DND-41 (cell line): ENCODE measurements at regions not wholly inside any gene's neighbourhood (a gene's known extent, or its start where the extent isn't known, plus 50 kb on each side); places are given as distances from the start of the nearest gene placed in this dataset.

Experiments
- ATAC-seq: fragments of 200-7000 bp; cut with Tn5 transposase; 3 replicates; pipeline ENCODE4 v1.9.1; 2021; ENCODE audit warnings: low read depth; ENCODE audit not compliant: insufficient read depth
- DNase-seq: peaks from one replicate; pipeline ENCODE4 v3.0.0-alpha.2; 2020
- H2AFZ ChIP-seq: 2 replicates; pipeline ENCODE4 v1.6.0; 2012; ENCODE audit warnings: low read depth, low read length
- H3K27ac ChIP-seq: 2 replicates; pipeline ENCODE4 v1.5.1; 2012; ENCODE audit warnings: low read length, inconsistent platforms
- H3K27me3 ChIP-seq: fragments of 200-600 bp; sonication (generic); 2 replicates; pipeline ENCODE4 v1.6.0; 2012; ENCODE audit warnings: low read length, mild to moderate bottlenecking, inconsistent platforms; ENCODE audit not compliant: insufficient read depth, poor library complexity
- H3K36me3 ChIP-seq: 2 replicates; pipeline ENCODE4 v1.5.1; 2012; ENCODE audit warnings: low read length, inconsistent platforms; ENCODE audit not compliant: insufficient read depth
- H3K4me1 ChIP-seq: 2 replicates; pipeline ENCODE4 v1.5.1; 2012; ENCODE audit warnings: mild to moderate bottlenecking, low read length; ENCODE audit not compliant: insufficient read depth
- H3K4me2 ChIP-seq: 2 replicates; pipeline ENCODE4 v1.6.0; 2012; ENCODE audit warnings: mild to moderate bottlenecking, moderate library complexity, low read length, inconsistent platforms; ENCODE audit not compliant: insufficient read depth
- H3K4me3 ChIP-seq, 2 experiments: fragments of 200-600 bp in 1 of 2; shearing (Covaris generic) in 1 of 2; 2 replicates each; pipeline ENCODE4 v1.5.1; 2012 to 2016; ENCODE audit warnings: inconsistent platforms in 2 of 2, low read length in 2 of 2, mild to moderate bottlenecking in 2 of 2, low read depth in 1 of 2, moderate library complexity in 1 of 2
- H3K79me2 ChIP-seq: 2 replicates; pipeline ENCODE4 v1.6.0; 2012; ENCODE audit warnings: low read length, inconsistent platforms; ENCODE audit not compliant: insufficient read depth
- H3K9ac ChIP-seq: 2 replicates; pipeline ENCODE4 v1.6.0; 2012; ENCODE audit warnings: low read depth, mild to moderate bottlenecking, inconsistent platforms, low read length, moderate library complexity
- H3K9me3 ChIP-seq: 2 replicates; pipeline ENCODE4 v1.5.1; 2012; ENCODE audit warnings: low read length, moderate library complexity, mild to moderate bottlenecking, inconsistent platforms; ENCODE audit not compliant: insufficient read depth, severe bottlenecking
- H4K20me1 ChIP-seq: 2 replicates; pipeline ENCODE4 v1.6.0; 2012; ENCODE audit warnings: low read length; ENCODE audit not compliant: insufficient read depth
- CTCF ChIP-seq: IDR thresholded peaks from 2 replicates; pipeline ENCODE4 v1.5.1; 2012; ENCODE audit warnings: borderline replicate concordance, low read length, moderate library complexity, mild to moderate bottlenecking; ENCODE audit not compliant: poor library complexity, severe bottlenecking; ENCODE audit errors: extremely low read depth
- EZH2 ChIP-seq: IDR thresholded peaks from 3 replicates; pipeline ENCODE4 v1.6.1; 2012; ENCODE audit warnings: borderline replicate concordance, low read depth, mild to moderate bottlenecking, moderate library complexity, low read length, inconsistent platforms; ENCODE audit not compliant: severe bottlenecking

GRCh38 chr7:112996331-112996871, 90.2 kb downstream of the GPR85 start:
- no peak overlapping the region for H3K9ac ChIP-seq
- no peak for DNase-seq
- TF ChIP-seq CTCF, result no peak
- TF ChIP-seq EZH2, result no peak
- no peak overlapping the region for H3K27ac ChIP-seq
- no peak overlapping the region for H3K4me3 ChIP-seq
- no peaks in the 10 kb centered on the region for H3K36me3 ChIP-seq
- no peaks in the 10 kb centered on the region for H3K4me1 ChIP-seq
- H3K79me2 ChIP-seq, result no peaks in the 10 kb centered on the region
- no peak overlapping the region for H2AFZ ChIP-seq
- no peaks in the 10 kb centered on the region for H3K9me3 ChIP-seq
- no peaks in the 10 kb centered on the region for H3K27me3 ChIP-seq
- no peaks in the 10 kb centered on the region for H4K20me1 ChIP-seq
- ATAC-seq, result no peak
- H3K4me2 ChIP-seq, result no peak overlapping the region

GRCh38 chr7:112995059-112995824, 91.4 kb downstream of the GPR85 start:
- no peaks in the 10 kb centered on the region for H3K27me3 ChIP-seq
- H3K4me1 ChIP-seq, result no peaks in the 10 kb centered on the region
- TF ChIP-seq CTCF (no peak), EZH2 (no peak)
- no peak for DNase-seq
- no peaks in the 10 kb centered on the region for H3K36me3 ChIP-seq
- H3K79me2 ChIP-seq, result no peaks in the 10 kb centered on the region
- no peak overlapping the region for H3K4me3 ChIP-seq
- no peak for ATAC-seq
- no peak overlapping the region for H3K4me2 ChIP-seq
- H3K9me3 ChIP-seq, result no peaks in the 10 kb centered on the region
- H4K20me1 ChIP-seq, result no peaks in the 10 kb centered on the region
- H3K27ac ChIP-seq, result no peak overlapping the region
- no peak overlapping the region for H3K9ac ChIP-seq
- H2AFZ ChIP-seq, result no peak overlapping the region

- Histone ChIP-seq H3K79me2 (no peaks in the 10 kb centered on the region), H3K36me3 (no peaks in the 10 kb centered on the region), H3K27ac (no peak overlapping the region), H3K9ac (no peak overlapping the region), H3K4me2 (no peak overlapping the region), H3K27me3 (no peaks in the 10 kb centered on the region), H3K9me3 (no peaks in the 10 kb centered on the region), H2AFZ (no peak overlapping the region), H3K4me3 (no peak overlapping the region), H4K20me1 (no peaks in the 10 kb centered on the region), H3K4me1 (no peaks in the 10 kb centered on the region)
- DNase-seq (no peak), ATAC-seq (no peak)
- TF ChIP-seq EZH2 (no peak), CTCF (no peak)
These were observed 92.0 kb downstream of the GPR85 start for GRCh38 chr7:112994656-112995055.
